OCI-LY1 (cell line): ENCODE measurements at regions not wholly inside any gene's neighbourhood (a gene's known extent, or its start where the extent isn't known, plus 50 kb on each side); places are given as distances from the start of the nearest gene placed in this dataset.

Source experiments
- H2AFZ ChIP-seq: fragments of 200-600 bp; sonication (generic), shearing (Covaris generic); 2 replicates; pipeline ENCODE4 v1.6.0; 2014; ENCODE audit warnings: antibody characterized with exemption, mild to moderate bottlenecking, low read length
- H3F3A ChIP-seq: fragments of 200-600 bp; sonication (generic), shearing (Covaris generic); 2 replicates; pipeline ENCODE4 v1.6.0; 2014; ENCODE audit warnings: mild to moderate bottlenecking, antibody characterized with exemption, low read length, moderate library complexity; ENCODE audit not compliant: insufficient read depth
- H3K27ac ChIP-seq: fragments of 200-600 bp; sonication (generic); 2 replicates; pipeline ENCODE4 v1.5.1; 2014; ENCODE audit warnings: low read length, mixed run types, mild to moderate bottlenecking, low read depth; ENCODE audit not compliant: poor library complexity, severe bottlenecking
- H3K27me3 ChIP-seq: fragments of 200-600 bp; sonication (generic); 2 replicates; pipeline ENCODE4 v1.6.0; 2014; ENCODE audit warnings: antibody characterized with exemption, mild to moderate bottlenecking, low read length, moderate library complexity; ENCODE audit not compliant: insufficient read depth
- H3K36me3 ChIP-seq: fragments of 200-600 bp; sonication (generic); 2 replicates; pipeline ENCODE4 v1.6.1; 2014; ENCODE audit warnings: mild to moderate bottlenecking, antibody characterized with exemption, low read length, moderate library complexity, mixed read lengths; ENCODE audit not compliant: insufficient read depth
- H3K4me1 ChIP-seq: fragments of 200-600 bp; sonication (generic); 2 replicates; pipeline ENCODE4 v1.5.1; 2014; ENCODE audit warnings: mild to moderate bottlenecking, low read length, moderate library complexity; ENCODE audit not compliant: insufficient read depth, severe bottlenecking
- H3K4me2 ChIP-seq: fragments of 200-600 bp; sonication (generic), shearing (Covaris generic); 2 replicates; pipeline ENCODE4 v1.6.1; 2014; ENCODE audit warnings: low read length
- H3K4me3 ChIP-seq: fragments of 200-600 bp; sonication (generic); 2 replicates; pipeline ENCODE4 v1.5.1; 2014; ENCODE audit warnings: low read length, low read depth, mild to moderate bottlenecking, mixed read lengths; ENCODE audit not compliant: poor library complexity, severe bottlenecking
- H3K79me2 ChIP-seq: fragments of 200-600 bp; shearing (Covaris generic); 2 replicates; pipeline ENCODE4 v1.6.1; 2016; ENCODE audit warnings: mixed run types, low read length, mixed read lengths; ENCODE audit not compliant: insufficient read depth
- H3K9ac ChIP-seq: fragments of 200-600 bp; sonication (generic), shearing (Covaris generic); 2 replicates; pipeline ENCODE4 v1.6.1; 2014; ENCODE audit warnings: mild to moderate bottlenecking, low read length, mixed read lengths
- H3K9me2 ChIP-seq: fragments of 200-600 bp; sonication (generic), shearing (Covaris generic); 2 replicates; pipeline ENCODE4 v1.6.1; 2014; ENCODE audit warnings: low read depth, mild to moderate bottlenecking, low read length, mixed read lengths
- H3K9me3 ChIP-seq: fragments of 200-600 bp; shearing (Covaris generic); 2 replicates; pipeline ENCODE4 v1.6.1; 2014; ENCODE audit warnings: low read length, mixed read lengths
- H4K20me1 ChIP-seq: fragments of 200-600 bp; sonication (generic), shearing (Covaris generic); 2 replicates; pipeline ENCODE4 v1.6.0; 2016; ENCODE audit warnings: mild to moderate bottlenecking, low read length; ENCODE audit not compliant: insufficient read depth
- EZH2 ChIP-seq: fragments of 200-600 bp; sonication (generic), shearing (Covaris generic); IDR thresholded peaks from 2 replicates; pipeline ENCODE4 v1.8.0; 2017; ENCODE audit warnings: borderline replicate concordance, mixed run types, mild to moderate bottlenecking, antibody characterized with exemption, low read length, moderate library complexity, mixed read lengths
- TF ChIP-seq, protein P1 (sequence below): fragments of 200-600 bp; sonication (generic), shearing (Covaris generic); IDR thresholded peaks from 2 replicates; pipeline ENCODE4 v1.5.1; 2017; ENCODE audit warnings: mild to moderate bottlenecking, antibody characterized with exemption, low read length, moderate library complexity, mixed read lengths

DNA sequence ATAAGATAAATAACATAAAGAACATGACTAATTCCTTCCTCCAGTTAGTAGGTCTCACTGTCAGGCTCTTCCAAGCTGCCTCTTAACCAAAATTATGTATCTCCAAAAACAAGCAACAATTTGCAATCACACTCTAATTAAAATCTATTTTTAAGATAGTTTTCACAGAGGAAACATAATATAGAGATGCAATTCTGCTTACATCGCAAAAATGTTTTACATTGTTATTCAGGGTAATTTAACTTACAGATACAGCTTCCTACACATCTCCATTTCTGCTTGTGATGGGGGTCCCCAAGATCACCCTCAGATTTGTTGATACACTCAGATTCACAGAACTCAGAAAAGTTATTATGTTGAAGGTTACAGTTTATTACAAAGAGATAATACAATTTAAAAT lies 115.5 kb downstream of the DSC3 start:
- Histone ChIP-seq H3K27me3 (no peaks in the 10 kb centered on the region), H3K79me2 (no peaks in the 10 kb centered on the region), H3K4me3 (no peak overlapping the region), H4K20me1 (no peaks in the 10 kb centered on the region), H2AFZ (no peak overlapping the region), H3F3A (no peaks in the 10 kb centered on the region), H3K27ac (no peak overlapping the region), H3K36me3 (no peaks in the 10 kb centered on the region), H3K4me1 (no peaks in the 10 kb centered on the region), H3K9me2 (no peaks in the 10 kb centered on the region), H3K4me2 (no peak overlapping the region), H3K9me3 (no peaks in the 10 kb centered on the region), H3K9ac (no peak overlapping the region)
- no peak for TF ChIP-seq EZH2
- TF ChIP-seq, protein P1, sequence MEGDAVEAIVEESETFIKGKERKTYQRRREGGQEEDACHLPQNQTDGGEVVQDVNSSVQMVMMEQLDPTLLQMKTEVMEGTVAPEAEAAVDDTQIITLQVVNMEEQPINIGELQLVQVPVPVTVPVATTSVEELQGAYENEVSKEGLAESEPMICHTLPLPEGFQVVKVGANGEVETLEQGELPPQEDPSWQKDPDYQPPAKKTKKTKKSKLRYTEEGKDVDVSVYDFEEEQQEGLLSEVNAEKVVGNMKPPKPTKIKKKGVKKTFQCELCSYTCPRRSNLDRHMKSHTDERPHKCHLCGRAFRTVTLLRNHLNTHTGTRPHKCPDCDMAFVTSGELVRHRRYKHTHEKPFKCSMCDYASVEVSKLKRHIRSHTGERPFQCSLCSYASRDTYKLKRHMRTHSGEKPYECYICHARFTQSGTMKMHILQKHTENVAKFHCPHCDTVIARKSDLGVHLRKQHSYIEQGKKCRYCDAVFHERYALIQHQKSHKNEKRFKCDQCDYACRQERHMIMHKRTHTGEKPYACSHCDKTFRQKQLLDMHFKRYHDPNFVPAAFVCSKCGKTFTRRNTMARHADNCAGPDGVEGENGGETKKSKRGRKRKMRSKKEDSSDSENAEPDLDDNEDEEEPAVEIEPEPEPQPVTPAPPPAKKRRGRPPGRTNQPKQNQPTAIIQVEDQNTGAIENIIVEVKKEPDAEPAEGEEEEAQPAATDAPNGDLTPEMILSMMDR = no peak

DNA sequence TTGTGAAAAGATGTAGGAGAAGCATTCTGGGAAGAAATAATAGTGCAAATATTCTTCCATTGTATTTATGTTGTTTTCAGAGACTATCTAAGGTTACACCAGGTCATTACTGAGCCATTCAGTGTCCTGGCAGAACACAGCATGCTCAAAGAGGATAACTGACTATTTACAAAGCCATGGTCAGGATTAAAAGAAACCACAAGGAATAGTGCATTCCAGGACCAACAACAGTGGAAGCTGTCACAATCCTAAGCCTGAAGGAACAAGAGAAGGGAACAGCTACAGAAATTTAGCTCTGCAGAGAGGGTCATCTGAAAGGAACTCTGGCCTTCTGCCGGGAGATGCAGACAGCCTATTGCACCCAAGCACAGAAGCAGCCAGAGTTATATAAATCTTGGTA lies 116.7 kb downstream of the DSC3 start:
- Histone ChIP-seq H3K9me3 (no peaks in the 10 kb centered on the region), H2AFZ (no peak overlapping the region), H3K79me2 (no peaks in the 10 kb centered on the region), H3K9ac (no peak overlapping the region), H3K36me3 (no peaks in the 10 kb centered on the region), H3F3A (no peaks in the 10 kb centered on the region), H3K4me3 (no peak overlapping the region), H3K9me2 (no peaks in the 10 kb centered on the region), H3K27me3 (no peaks in the 10 kb centered on the region), H3K4me2 (no peak overlapping the region), H3K4me1 (no peaks in the 10 kb centered on the region), H4K20me1 (no peaks in the 10 kb centered on the region), H3K27ac (no peak overlapping the region)
- TF ChIP-seq, protein P1 = no peak
- no peak for TF ChIP-seq EZH2

DNA sequence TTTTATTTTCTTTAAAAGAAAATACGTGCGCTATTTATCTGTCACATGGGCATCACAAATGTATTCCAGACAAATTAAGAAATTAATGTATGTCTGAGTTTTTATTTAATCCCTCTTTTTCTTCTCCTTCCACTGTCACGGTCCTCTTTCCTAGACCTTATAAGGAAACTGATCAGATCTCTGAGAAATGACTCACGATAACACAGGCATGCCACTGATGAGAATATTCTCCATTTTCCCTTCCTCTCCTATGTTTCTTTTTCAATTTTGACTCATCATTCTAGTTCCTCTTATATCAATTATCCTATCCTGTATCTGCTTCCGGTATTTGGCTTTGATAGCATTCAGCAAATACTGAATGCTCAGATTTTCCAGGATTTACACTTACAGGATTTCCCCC lies 121.8 kb downstream of the DSC3 start:
- Histone ChIP-seq H3K27ac (no peak overlapping the region), H3K27me3 (no peaks in the 10 kb centered on the region), H4K20me1 (no peaks in the 10 kb centered on the region), H3K9me2 (no peaks in the 10 kb centered on the region), H3K4me1 (no peaks in the 10 kb centered on the region), H3K9me3 (no peaks in the 10 kb centered on the region), H3K4me3 (no peak overlapping the region), H3K4me2 (no peak overlapping the region), H3F3A (no peaks in the 10 kb centered on the region), H2AFZ (no peak overlapping the region), H3K79me2 (no peaks in the 10 kb centered on the region), H3K36me3 (no peaks in the 10 kb centered on the region), H3K9ac (no peak overlapping the region)
- TF ChIP-seq, protein P1 = no peak
